RPMI8226 (cell line): ENCODE measurements at regions not wholly inside any gene's neighbourhood (a gene's known extent, or its start where the extent isn't known, plus 50 kb on each side); places are given as distances from the start of the nearest gene placed in this dataset.
"Not testable (repeated sequence)": the region's sequence is repeated elsewhere in the genome, so short reads cannot be mapped to it uniquely, and the experiment has no call there.

Source experiments
- DNase-seq: peaks from one replicate; pipeline ENCODE4 v3.0.0-alpha.2; 2015

DNA sequence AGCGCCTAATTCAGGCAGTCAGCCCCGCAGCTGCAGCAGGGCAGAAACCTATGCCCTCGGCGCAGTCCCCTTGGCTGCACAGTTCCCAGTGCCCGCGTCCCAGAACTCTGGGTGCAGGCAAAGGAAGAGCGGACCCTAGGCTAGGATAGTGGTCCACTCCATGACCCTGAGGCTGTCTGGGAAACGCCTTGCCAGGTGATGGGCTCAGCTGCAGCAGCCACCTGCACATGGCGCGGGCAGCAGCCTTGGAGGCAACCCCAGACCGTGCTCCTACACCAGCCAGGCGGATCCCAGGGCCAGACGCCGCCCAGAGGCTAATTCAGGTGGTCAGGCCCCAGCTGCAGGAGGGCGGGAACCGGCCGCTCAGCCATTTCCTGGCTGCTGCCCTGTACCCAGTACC is 83.0 kb downstream of the POTEC start:
- peak; percentile 57 for DNase-seq

DNA sequence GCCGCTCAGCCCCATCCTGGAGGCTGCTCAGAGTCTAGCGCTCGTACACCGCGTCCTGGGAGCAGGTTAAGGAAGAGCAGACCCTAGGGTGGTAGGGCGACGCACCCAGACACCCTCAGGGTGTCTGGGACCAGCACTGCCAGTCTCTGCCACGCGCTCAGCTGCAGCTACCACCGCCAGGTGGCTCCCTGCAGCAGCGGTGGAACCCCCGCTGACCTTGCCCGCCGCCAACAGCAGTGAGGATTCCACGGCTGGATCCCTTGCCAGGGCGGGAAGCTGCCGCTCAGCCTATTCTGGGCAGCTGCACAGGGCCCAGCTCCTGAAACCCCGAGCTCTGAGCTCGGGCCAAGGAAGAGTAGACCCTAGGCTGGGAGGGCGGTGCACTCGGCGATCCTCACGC is 83.6 kb downstream of the POTEC start:
- peak; percentile 83 for DNase-seq

DNA sequence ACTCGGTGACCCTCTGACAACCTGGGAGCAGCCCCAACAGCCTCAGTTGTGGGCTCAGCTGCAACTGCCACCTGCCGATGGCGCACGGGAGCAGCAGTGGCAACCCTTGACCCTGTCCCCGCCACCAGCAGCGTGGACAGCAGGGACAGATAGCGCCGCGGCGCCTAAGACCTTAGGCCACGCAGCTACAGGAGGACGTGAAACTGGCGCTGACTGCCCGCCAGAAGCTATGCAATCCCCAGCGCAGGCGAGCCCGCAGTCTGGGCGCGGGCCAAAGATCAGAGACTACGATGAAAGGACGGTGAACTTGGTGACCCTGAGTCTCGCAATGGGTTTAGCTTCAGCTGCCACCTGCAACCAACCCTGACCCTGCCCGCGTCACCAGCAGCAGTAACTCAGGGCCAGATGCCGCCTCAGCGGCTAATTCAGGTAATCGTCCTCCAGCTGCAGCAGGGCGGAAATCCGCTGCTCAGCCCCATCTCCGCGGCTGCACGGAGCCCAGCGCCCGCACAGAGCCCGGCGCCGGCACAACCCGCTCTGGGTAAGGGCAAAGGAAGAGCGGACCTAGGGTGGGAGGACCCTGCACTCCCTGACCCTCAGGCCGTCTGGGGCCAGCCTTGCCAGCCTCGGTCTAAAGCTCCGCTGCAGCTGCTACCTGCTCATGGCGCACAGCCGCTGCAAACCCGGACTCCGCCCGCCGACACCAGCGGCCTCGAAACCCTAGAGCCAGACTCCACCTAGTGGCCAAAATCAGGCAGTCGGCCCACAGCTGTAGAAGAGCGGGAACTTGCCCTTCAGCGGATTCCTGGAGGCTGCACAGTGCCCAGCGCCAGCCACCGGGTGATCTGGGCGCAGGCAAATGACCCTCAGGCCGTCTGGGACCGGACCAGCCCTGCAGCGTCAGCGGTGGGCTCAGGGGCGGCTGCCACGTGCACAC is 85.1 kb downstream of the POTEC start:
- DNase-seq, result peak; percentile 73

DNA sequence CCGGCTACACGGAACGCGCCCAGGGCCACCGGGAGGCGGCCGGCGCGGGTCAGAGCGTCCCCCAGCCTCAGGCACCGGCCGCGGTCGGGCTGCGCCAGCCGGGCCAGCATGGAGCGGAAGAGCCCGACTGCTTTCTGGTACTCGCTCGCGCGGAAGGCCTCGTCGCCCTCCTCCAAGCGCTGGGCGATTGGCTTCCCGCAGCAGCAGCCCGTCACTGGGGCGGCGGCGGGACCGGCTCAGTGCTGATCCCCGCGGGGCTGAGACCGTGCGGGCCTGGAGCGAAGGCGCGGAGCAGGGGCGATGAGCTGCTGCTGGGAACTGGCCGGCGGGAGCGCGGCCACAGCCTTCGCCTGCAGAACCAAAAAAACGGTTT is 92.8 kb downstream of the POTEC start:
- DNase-seq, result peak; percentile 25

DNA sequence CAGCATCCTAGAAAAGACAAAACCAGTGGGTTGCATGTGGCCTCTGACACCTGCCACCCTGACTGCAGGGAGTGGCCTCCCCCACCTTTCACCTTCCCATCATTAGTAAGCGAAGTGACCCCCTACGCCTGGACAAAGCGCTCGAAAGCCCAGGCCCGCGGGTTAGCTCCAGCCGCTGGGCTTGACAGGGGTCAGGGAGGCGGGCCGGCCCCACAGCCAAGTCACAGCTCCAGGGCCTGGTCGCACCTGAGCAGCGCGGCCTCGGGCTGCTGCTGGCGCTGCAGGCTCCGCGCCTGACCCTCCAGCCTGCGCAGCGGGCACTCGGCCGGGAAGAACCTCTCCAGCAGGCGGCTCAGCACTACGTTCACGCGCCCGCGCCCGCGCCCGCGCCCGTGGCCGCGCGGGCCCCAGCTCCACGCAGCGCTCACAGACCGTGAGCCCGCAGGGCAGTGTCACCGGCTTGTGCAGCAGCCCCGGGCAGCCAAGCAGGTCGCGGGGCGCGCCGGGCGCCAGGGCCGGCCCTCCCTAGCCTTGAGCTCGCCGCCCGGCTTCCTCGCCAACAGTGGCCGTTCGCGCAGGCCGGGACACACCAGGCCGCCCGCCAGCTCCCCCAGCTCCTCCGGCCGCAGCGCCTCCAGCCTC is 93.3 kb downstream of the POTEC start:
- DNase-seq, result peak; percentile 43

DNA sequence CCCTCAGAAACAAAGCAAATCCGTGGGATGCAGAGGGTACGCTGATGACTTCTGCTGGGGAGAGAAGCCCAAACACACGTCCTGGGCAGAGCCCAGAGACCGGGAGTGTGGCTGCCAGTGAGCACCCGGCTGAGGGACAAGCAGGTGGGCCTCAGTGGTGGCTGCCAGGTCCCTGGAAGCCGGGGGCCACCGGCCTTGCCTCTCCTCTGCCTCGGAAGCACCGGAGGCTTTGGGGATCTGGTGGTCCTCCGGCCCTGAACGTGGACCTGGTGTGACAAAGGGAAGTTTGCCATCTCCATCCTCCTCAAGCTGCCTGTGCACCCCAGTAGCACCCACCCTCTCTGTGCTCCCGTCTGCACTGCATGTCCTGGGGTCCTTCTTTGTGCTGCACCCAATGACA is 94.3 kb downstream of the POTEC start:
- DNase-seq, result not testable (repeated sequence)

DNA sequence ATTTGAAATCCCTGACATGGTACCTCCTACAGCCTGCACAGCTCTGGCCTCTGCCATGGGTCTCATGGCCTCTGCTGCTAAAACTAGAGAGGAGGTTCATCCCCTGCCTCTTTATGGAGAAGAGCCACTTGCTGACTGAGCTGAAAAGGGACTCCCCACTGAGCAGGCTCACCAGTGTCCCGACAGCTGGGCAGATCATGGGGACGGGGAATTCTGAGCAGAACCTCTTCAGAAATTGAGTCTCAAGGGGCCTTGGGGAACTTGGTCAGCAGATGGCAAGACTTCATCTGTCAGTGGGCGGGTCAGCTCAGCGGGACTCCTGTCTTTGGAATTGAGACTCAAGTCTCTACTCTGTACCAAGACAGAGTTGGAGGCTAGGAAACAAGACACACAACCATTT is 95.7 kb downstream of the POTEC start:
- DNase-seq, result not testable (repeated sequence)

DNA sequence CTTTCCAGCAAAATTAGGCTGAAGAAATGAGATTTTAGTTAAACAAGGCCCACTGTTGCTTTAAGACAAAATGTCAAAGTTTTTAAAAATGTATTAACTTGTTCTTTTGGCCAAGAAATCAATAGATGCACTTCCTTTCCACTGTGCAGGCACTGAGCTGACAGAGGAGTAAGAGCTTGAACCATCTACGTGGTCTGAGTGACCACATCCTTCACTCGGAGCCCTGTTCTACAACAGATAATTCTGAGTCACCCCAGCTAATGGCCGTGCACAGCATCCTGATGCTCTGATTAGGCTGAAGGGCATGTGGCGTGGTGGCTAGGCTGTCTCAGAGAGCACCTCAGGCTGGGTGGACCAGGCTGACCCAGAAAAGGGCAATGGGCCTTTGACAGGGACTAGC is 107.9 kb downstream of the POTEC start:
- not testable (repeated sequence) for DNase-seq

DNA sequence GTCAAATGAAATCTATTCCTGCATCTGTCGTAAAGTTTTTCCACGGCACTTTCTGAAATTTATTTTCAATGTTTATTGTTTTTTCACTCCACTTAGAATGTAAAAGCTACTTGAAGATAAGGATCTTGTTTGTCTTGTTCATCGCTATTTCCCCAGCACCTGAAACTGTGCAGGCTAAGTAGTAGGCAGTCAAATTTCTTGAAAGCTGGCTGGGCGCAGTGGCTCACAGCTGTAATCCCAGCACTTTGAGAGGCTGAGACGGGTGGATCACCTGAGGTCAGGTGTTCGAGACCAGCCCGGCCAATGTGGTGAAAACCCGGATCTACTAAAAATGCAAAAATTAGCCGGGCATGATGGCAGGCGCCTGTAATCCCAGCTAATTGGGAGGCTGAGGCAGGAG is 111.0 kb downstream of the POTEC start:
- not testable (repeated sequence) for DNase-seq

DNA sequence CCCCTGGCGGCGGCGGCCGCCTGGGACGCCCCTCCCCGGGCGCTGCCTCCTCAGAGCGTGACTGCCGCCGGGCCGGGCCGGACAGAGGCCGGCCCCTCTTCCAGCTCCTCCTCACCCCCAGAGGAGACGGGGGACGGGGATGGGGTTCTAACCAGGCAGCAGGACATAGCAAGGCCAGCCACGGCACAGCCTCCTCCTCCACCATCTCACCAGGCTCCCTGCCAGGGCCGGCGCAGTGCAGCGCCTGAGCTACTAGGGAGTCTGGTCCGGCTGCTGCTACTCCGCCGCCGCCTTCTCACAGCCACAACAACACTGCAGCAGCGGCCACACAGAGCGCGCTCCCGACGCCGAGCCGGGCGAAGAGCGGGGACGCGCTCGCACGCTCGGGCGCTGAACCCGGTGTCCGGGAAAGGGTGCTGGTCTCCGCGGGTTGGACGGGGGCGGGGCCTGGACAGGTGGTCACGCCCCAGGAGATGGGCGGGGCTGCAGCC is 112.3 kb downstream of the POTEC start:
- peak; percentile 39 for DNase-seq

DNA sequence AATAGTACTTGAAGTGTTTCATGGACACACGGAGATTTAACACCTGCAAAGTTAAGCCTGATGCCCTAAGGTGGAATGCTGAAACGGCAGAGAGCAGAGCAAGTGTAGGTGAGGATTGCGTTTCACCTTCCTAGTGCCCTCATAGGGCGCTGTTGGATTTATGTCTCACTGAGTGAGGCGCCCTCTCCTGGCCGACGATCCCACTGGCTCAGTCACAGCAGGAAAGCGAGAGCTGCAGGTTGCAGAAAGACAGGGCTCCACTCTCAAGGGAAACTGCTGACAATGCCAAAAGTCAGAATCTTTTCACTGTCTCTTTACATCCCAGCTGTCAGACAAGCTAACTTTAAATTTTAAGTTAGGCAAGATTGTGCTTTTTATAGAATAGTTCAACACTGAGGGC is 127.6 kb downstream of the POTEC start:
- DNase-seq, result peak; percentile 45

DNA sequence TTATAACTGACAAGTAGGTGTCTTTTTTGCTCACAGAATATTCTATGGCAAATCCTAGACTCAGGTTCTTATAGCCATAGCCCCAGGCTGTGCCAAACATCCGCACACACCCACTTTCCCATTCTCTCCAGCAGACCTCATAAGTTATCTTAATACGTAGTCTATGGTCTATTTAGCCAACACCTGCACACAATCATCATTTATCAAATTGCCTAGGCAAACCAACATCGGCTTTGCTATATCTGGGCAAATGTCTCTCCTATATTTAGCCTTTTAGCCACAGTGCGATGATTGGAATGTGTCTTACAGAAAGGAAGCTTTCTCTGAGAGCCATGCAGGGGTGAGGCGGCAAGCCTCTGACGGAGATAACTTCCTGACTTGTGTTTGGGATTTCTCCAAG is 128.0 kb downstream of the POTEC start:
- DNase-seq, result not testable (repeated sequence)

DNA sequence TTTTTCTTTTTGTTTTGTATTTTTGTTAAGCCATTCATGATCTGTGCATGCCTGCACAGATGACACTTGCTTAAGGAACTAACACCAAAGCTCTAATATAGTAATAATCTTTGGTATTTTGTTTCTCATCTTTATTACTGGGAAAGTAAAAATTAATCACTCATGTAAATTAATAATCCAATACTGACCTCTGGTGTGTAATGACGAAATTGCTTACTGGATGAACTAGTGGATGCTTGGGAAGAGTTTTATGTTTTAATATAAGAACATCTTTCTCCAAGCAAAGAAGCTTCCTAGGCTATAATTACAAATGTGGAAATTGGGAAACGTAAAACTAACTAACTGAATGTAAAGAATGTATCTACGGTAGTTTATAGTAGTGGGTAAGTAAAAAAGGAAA is 147.9 kb downstream of the POTEC start:
- not testable (repeated sequence) for DNase-seq

DNA sequence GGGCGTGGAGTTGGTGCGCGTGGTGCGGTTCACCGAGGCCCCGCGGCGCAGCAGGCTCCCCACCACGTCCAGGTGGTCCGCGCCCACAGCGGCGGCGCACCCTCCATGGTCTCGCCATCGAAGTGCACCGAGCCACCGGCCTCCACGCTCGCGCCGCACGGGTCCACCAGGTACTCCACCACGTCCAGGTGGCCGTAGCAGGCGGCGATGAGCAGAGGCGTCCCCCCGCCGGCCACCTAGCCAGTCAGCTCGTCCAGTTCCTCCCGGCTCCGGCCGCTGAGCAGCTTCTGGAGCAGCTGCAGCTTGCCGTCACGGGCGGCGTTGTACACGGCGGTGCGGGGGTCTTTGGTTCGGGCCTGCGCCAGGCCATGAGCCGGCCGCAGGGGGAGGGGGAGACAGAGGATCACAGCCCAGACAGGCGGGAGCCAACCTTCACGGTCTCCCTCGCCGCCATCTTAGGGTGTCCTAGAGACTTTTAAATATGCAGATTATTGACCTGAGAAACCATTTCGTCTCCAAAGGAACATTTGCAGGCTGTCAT is 149.8 kb downstream of the POTEC start:
- not testable (repeated sequence) for DNase-seq

DNA sequence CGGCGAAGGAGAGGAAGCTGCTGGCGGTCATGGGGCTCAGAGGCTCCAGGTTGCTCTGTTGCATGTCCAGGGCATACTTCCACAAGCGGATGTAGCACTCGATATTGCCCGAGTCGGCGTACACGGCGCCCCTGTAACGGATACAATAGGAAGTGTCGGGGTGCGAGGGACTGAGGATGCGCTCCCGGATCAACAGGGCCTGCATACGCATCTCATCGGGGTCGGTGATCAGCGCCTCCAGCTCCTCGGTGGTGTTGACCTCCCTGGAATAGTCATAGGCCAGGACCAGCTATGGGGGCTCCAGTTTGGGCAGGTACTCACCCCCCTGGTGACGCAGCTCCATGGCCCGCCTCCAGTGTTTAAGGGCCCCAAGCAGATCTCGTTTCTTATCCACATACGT is 150.8 kb downstream of the POTEC start:
- not testable (repeated sequence) for DNase-seq

DNA sequence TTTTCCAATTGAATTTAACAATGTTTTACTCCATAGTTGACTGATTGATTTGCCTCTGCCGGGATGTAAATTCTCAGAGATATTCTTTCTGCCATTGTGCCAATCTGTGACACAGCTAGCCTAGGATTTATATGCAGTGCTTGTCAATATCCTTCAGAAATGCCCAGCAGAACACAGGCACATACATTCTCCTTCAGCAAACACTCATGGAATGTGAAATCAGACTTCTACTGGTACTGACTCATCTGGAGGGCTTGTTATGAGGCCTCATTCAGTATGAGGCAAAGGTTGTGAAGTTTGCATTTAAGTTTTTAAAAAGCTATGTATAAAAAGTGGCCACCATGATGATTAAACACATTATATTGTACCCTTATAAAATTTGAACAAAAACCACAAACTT is 158.4 kb downstream of the POTEC start:
- DNase-seq, result not testable (repeated sequence)

DNA sequence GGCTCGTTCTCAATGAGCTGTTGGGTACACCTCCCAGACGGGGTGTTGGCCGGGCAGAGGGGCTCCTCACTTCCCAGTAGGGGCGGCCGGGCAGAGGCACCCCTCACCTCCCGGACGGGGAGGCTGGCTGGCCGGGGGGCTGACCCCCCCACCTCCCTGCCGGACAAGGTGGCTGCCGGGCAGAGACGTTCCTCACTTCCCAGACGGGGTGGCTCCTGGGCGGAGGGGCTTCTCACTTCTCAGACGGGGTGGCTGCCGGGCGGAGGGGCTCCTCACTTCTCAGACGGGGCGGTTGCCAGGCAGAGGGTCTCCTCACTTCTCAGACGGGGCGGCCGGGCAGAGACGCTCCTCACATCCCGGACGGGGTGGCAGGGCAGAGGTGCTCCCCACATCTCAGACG is 160.7 kb downstream of the POTEC start:
- not testable (repeated sequence) for DNase-seq

DNA sequence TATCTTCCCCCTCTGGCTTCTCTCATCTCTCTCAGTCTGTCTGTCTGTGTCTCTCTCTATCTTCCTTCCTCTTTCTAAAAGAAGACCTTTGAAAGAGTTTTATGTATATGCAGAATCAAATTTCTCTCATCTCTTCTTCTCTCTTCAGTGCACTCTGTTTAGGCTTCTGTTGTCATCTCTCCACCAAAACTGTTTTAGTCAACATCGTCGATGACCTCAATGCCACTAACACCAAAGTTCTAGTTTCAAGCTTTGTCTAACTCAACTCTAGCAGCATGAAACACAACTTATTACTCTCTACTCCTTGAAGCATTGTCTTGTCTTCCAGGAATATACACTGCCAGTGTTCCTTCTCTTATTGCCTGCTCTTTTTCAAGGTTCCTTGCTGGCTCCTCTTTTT is 163.9 kb downstream of the POTEC start:
- not testable (repeated sequence) for DNase-seq

DNA sequence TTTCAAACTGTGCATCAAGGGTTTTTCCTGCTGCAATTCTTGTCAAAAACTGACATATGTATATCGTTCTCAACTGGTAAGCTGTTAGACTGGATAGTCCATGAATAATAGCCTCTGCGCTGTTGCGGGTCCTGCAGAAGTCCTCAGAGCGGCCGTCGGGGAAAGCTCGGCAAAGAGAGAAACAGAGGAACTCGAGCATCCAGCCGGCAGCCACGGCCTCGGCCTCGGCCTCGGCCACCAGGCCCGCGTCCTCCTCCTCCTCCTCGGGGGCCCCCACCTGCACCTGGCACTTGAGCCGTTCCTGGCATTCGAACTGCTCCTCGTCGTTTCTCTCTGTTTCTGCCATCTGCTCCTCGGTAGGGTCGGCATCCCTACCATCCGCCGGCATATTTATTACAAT is 165.0 kb downstream of the POTEC start:
- DNase-seq, result not testable (repeated sequence)

DNA sequence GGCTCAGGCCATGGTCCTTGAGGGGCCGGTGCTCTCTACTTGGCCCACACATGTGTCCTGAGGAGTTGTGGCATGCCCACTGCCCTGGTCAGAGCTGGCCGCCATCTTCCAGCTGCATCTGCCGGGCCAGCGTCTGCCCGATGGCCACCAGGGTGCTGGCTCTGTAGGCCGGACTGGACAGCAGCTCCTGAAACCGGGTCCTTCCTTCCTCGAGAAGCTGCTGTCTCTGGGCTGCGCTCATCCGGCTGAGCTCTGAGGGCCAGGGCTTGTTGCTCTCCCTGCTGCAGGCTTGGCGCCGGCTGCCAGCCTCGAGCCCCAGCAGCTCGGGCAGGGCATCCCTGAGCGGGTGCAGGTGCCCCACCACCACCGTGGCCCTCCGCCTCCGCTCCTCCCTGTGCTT is 182.1 kb downstream of the POTEC start:
- DNase-seq, result not testable (repeated sequence)

DNA sequence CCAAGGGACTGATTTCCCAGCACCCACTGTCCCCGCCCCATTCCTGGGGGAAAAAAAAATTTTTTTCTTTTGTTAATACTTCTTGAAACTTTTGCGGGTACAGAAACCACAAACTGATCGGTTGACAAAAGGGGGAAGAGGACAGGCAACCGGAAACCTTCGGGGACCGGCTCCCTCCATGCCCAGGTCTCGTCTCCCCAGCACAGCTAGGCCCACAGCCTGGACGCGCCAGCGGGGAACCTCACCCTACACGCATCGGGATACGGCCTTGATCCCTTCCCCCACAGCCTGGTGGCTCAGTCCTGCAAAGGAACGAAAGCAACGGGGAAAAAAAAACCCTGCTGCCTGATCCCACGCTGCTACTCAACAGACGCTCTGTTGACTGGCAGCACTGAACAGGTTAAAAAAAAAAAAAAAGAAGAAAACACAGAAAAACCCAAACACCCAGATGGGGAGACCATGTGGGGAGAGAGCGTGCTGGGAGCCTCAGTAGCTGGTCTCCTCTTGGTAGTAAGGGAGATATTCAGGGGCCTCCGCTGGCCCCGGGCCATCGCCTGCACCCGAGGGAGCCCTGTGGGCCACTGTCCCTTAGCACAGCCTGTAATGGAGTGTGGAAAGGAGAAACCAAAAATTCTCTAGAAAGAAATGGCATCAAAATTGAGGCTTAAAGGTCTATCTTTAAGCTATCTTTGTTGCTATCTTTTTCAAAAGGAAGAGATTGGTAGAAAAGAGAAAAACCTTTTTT is 185.7 kb downstream of the POTEC start:
- DNase-seq, result not testable (repeated sequence)

DNA sequence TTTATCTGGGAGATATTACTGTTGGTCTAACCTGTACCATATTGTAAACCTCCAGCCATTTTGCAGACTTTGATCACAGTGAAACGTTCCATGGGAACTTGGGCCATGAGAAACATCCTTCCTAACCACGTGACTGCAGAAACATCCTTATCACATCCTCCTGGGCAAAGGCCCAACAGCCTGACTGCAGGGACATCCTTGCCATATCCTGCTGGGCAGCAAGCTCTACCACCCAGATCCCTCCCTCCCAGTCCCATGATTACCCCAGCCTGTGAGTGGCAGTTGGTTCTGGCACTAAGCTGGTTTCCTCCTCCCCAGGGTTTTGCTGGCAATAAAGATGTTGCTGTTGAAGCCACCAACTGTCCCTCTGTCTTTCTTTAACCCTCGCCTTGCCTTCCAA is 201.2 kb downstream of the POTEC start:
- not testable (repeated sequence) for DNase-seq

DNA sequence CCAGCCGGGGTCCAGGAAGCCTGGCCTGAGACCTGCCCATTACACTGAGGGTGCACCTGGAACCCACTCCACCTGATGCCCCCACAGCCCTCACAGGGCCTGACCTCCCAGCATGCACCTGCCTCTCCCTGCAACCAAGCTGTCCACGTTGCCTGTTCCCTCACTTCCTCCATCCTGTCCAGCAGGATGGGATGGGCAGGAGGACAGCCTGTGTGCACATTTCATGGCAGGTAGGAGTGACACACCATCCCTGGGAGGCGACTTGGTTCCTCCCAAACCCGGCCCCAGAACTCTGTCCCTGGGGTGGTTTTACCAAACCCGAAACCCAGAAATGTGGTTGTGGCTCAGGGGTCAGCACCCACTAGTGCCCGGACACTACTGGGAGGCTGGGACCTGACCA is 203.8 kb upstream of the ZNF519 start:
- not testable (repeated sequence) for DNase-seq
